ENCODE measurements at regions not wholly inside any gene's neighbourhood (a gene's known extent, or its start where the extent isn't known, plus 50 kb on each side); places are given as distances from the start of the nearest gene placed in this dataset.

GRCh38 chr10:3708852-3709251, 76.2 kb downstream of the KLF6 start:
- Histone ChIP-seq H3K4me1 (ENCODE audit: control insufficient read depth in 1 of 2, insufficient read depth in 2 of 2, low read depth in 1 of 2, low read length in 1 of 2) (peaks cover 7 to 11% of the 10 kb centered on the region in 2 experiments), H3K9ac (peak overlapping the region; percentile 54; the same call in 1 of the 2 replicates), H3K27ac (ENCODE audit: low read depth in 2 of 2, low read length in 1 of 2) (peak overlapping the region in 1 of 2 experiments; percentile 91; a peak in 3 of 4 replicates), H3K4me2 (peak overlapping the region; percentile 48), H4K20me1 (ENCODE audit: insufficient read depth) (no peaks in the 10 kb centered on the region), H2AFZ (ENCODE audit: low read depth) (peak overlapping the region; percentile 61; the same call in 1 of the 2 replicates), H3K9me3 (peaks cover 10% of the 10 kb centered on the region; the same call in 1 of the 2 replicates), H3K36me3 (replicated peaks in 1 of 2; ENCODE audit: control insufficient read depth in 1 of 2, insufficient read depth in 2 of 2, low read length in 1 of 2) (no peaks in the 10 kb centered on the region), H3K4me3 (ENCODE audit: low read depth in 2 of 2, low read length in 1 of 2) (no peak overlapping the region), H3F3A (replicated peaks; ENCODE audit: insufficient read depth) (peaks cover 19% of the 10 kb centered on the region), H3K27me3 (ENCODE audit: insufficient read depth) (no peaks in the 10 kb centered on the region), H3K9me2 (no peaks in the 10 kb centered on the region), H3K79me2 (ENCODE audit: insufficient read depth) (no peaks in the 10 kb centered on the region)
- POLR2A ChIA-PET, result no interaction called here
- CTCF ChIA-PET, result no interaction called here
- DNase-seq, result peak; percentile 42
- WGBS (ENCODE audit: low lambda C conversion rate), result 11% methylated on average over 6 of the region's 6 CpGs
- TF ChIP-seq POLR2AphosphoS5 (IDR thresholded peaks at IDR 0.05; ENCODE audit: low read depth, low read length) (no peak), ZBTB33 (IDR thresholded peaks at IDR 0.05; ENCODE audit: borderline replicate concordance, low read depth) (no peak), MEF2A (IDR thresholded peaks at IDR 0.05; ENCODE audit: borderline replicate concordance, low read depth) (no peak), EP300 (IDR thresholded peaks at IDR 0.05; ENCODE audit: borderline replicate concordance in 1 of 2, low read depth in 1 of 2, low read length in 1 of 2) (peak; percentile 64 to 78; a peak in 3 of 4 replicates), RXRA (IDR thresholded peaks at IDR 0.05; ENCODE audit: borderline replicate concordance, low read depth) (peak; percentile 45; the same call in 1 of the 2 replicates), NFIC (IDR thresholded peaks at IDR 0.05; ENCODE audit: borderline replicate concordance) (no peak; the same call in 1 of the 2 replicates), FOXJ3 (CRISPR knock-in tag; IDR thresholded peaks at IDR 0.05) (no peak), SIN3A (IDR thresholded peaks at IDR 0.05; ENCODE audit: borderline replicate concordance, low read depth, low read length) (no peak), ELF1 (IDR thresholded peaks at IDR 0.05) (no peak), RFX5 (IDR thresholded peaks at IDR 0.05; ENCODE audit: low read length) (no peak), IRF3 (IDR thresholded peaks at IDR 0.05; ENCODE audit: low read depth, low read length) (no peak), SMC3 (IDR thresholded peaks at IDR 0.05; ENCODE audit: low read depth, low read length) (no peak), GABPA (IDR thresholded peaks at IDR 0.05; ENCODE audit: low read depth) (no peak), GATA2 (CRISPR knock-in tag; IDR thresholded peaks at IDR 0.05) (peak; percentile 51; the same call in 1 of the 2 replicates), CTCF (IDR thresholded peaks at IDR 0.05) (no peak), PBX3 (IDR thresholded peaks at IDR 0.05) (peak; percentile 88), RAD21 (IDR thresholded peaks at IDR 0.05; ENCODE audit: low read length) (no peak), TAF1 (IDR thresholded peaks at IDR 0.05; ENCODE audit: borderline replicate concordance, low read depth, low read length) (no peak), USF2 (IDR thresholded peaks at IDR 0.05; ENCODE audit: borderline replicate concordance, low read depth, low read length) (no peak), REST (IDR thresholded peaks at IDR 0.05; ENCODE audit: low read depth, low read length) (no peak), FOXM1 (IDR thresholded peaks at IDR 0.05; ENCODE audit: low read depth) (no peak), RCOR1 (IDR thresholded peaks at IDR 0.05; ENCODE audit: low read length) (0 out of 2 replicates have a peak, but pooled peaks have one; percentile 7), TCF12 (IDR thresholded peaks at IDR 0.05) (peak; percentile 80), MXI1 (IDR thresholded peaks at IDR 0.05; ENCODE audit: low read depth, low read length) (no peak), NRF1 (IDR thresholded peaks at IDR 0.05; ENCODE audit: low read depth, low read length) (no peak)

All from SK-N-SH (cell line).